ENCODE measurements at regions not wholly inside any gene's neighbourhood (a gene's known extent, or its start where the extent isn't known, plus 50 kb on each side); places are given as distances from the start of the nearest gene placed in this dataset.

GRCh38 chr12:63208956-63209355 lies 58.0 kb upstream of the AVPR1A start:
- in situ Hi-C loops (cut with HindIII; ENCODE audit: extremely low pct_ligation_motif_present, low pct_unique_long_range_greater_than_20kb): no loop called here
- BruUV-seq (replicated peaks): no TSS peak

DNA sequence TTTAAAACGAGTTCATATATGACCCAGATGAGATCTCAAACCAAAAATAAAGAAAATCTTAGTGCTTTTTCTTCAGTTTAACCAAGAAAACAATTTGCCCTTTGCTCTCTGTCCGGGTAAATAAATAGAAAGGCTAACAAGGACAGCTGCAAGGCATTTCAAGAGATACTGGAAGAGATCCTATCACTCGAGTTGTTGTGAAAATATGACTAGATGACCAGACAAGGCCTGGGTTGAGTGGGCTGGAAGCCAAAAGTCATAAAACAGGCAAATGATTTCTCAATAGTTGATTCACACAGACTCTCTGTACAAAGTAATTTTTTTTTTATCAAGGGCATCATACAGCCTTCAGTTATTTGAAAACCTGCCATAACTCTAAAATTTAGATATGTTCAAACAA lies 55.9 kb upstream of the AVPR1A start:
- Histone ChIP-seq H3K36me3 (replicated peaks in 1 of 2; ENCODE audit: control insufficient read depth in 1 of 2, insufficient read depth in 2 of 2, low read length in 2 of 2) (no peaks in the 10 kb centered on the region), H3K27me3 (ENCODE audit: control insufficient read depth in 1 of 2, insufficient read depth in 2 of 2, low read length in 2 of 2) (no peaks in the 10 kb centered on the region), H3K4me2 (ENCODE audit: low read depth, low read length) (no peak overlapping the region), H3K9me3 (ENCODE audit: low read length) (no peaks in the 10 kb centered on the region), H3K27ac (ENCODE audit: extremely low read length, insufficient read depth, low read length) (no peak overlapping the region), H3K4me3 (replicated peaks in 1 of 3; ENCODE audit: insufficient read depth in 1 of 3, low read depth in 2 of 3, low read length in 3 of 3) (no peak overlapping the region), H3K9ac (ENCODE audit: insufficient read depth, low read depth, low read length) (no peak overlapping the region), H4K20me1 (ENCODE audit: insufficient read depth, low read length) (no peaks in the 10 kb centered on the region), H2AFZ (ENCODE audit: low read length) (no peak overlapping the region), H3K4me1 (ENCODE audit: insufficient read depth, low read length) (no peaks in the 10 kb centered on the region), H3K79me2 (ENCODE audit: insufficient read depth, low read length) (no peaks in the 10 kb centered on the region)
- ATAC-seq (no peak), DNase-seq (ENCODE audit: low spot score) (no peak), FAIRE-seq (no peak)
- BruUV-seq (replicated peaks): no TSS peak
- ChIA-PET POLR2A (no interaction called here), CTCF (ENCODE audit: low intra/inter-chr PET ratio, low total read pairs) (no interaction called here)
- intact Hi-C loops (cut with micrococcal nuclease; ENCODE audit: unreplicated experiment): no loop called here
- WGBS (ENCODE audit: low lambda C conversion rate): 0% methylated on average over 3 of the region's 3 CpGs
- in situ Hi-C loops (cut with HindIII; ENCODE audit: extremely low pct_ligation_motif_present, low pct_unique_long_range_greater_than_20kb): no loop called here
- TF ChIP-seq, protein P1, sequence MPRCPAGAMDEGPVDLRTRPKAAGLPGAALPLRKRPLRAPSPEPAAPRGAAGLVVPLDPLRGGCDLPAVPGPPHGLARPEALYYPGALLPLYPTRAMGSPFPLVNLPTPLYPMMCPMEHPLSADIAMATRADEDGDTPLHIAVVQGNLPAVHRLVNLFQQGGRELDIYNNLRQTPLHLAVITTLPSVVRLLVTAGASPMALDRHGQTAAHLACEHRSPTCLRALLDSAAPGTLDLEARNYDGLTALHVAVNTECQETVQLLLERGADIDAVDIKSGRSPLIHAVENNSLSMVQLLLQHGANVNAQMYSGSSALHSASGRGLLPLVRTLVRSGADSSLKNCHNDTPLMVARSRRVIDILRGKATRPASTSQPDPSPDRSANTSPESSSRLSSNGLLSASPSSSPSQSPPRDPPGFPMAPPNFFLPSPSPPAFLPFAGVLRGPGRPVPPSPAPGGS (CRISPR knock-in tag; IDR thresholded peaks at IDR 0.05): no peak
- TF ChIP-seq ISX (CRISPR knock-in tag; conservative IDR thresholded peaks at IDR 0.05) (no peak), ONECUT2 (CRISPR knock-in tag; IDR thresholded peaks at IDR 0.05) (no peak), XBP1 (CRISPR knock-in tag; IDR thresholded peaks at IDR 0.05) (no peak), ZC3H4 (CRISPR knock-in tag; IDR thresholded peaks at IDR 0.05; ENCODE audit: borderline replicate concordance) (no peak), ZNF577 (CRISPR knock-in tag; IDR thresholded peaks at IDR 0.05; ENCODE audit: borderline replicate concordance, low read depth) (no peak), ZNF660 (CRISPR knock-in tag; IDR thresholded peaks at IDR 0.05; ENCODE audit: borderline replicate concordance, low read depth) (no peak), CAMTA2 (CRISPR knock-in tag; IDR thresholded peaks at IDR 0.05; ENCODE audit: borderline replicate concordance) (no peak)
- TF ChIP-seq, protein P2, sequence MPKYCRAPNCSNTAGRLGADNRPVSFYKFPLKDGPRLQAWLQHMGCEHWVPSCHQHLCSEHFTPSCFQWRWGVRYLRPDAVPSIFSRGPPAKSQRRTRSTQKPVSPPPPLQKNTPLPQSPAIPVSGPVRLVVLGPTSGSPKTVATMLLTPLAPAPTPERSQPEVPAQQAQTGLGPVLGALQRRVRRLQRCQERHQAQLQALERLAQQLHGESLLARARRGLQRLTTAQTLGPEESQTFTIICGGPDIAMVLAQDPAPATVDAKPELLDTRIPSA (CRISPR knock-in tag; IDR thresholded peaks at IDR 0.05; ENCODE audit: borderline replicate concordance): no peak
- TF ChIP-seq, protein P3, sequence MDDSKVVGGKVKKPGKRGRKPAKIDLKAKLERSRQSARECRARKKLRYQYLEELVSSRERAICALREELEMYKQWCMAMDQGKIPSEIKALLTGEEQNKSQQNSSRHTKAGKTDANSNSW (CRISPR knock-in tag; IDR thresholded peaks at IDR 0.05; ENCODE audit: borderline replicate concordance): no peak

More at GRCh38 chr12:63208956-63209355, 58.0 kb upstream of the AVPR1A start:
- Histone ChIP-seq H3K4me1 (ENCODE audit: insufficient read depth, low read length) (no peaks in the 10 kb centered on the region), H4K20me1 (ENCODE audit: insufficient read depth, low read length) (no peaks in the 10 kb centered on the region), H3K9me3 (ENCODE audit: low read length) (no peaks in the 10 kb centered on the region), H3K27me3 (ENCODE audit: control insufficient read depth in 1 of 2, insufficient read depth in 2 of 2, low read length in 2 of 2) (no peaks in the 10 kb centered on the region), H3K36me3 (replicated peaks in 1 of 2; ENCODE audit: control insufficient read depth in 1 of 2, insufficient read depth in 2 of 2, low read length in 2 of 2) (no peaks in the 10 kb centered on the region), H3K4me2 (ENCODE audit: low read depth, low read length) (no peak overlapping the region), H3K9ac (ENCODE audit: insufficient read depth, low read depth, low read length) (no peak overlapping the region), H3K79me2 (ENCODE audit: insufficient read depth, low read length) (no peaks in the 10 kb centered on the region), H2AFZ (ENCODE audit: low read length) (no peak overlapping the region), H3K4me3 (replicated peaks in 1 of 3; ENCODE audit: insufficient read depth in 1 of 3, low read depth in 2 of 3, low read length in 3 of 3) (no peak overlapping the region), H3K27ac (ENCODE audit: extremely low read length, insufficient read depth, low read length) (no peak overlapping the region)
- no peak for TF ChIP-seq ZNF20 (CRISPR knock-in tag; IDR thresholded peaks at IDR 0.05)
- no peak for TF ChIP-seq ELF3 (CRISPR knock-in tag; IDR thresholded peaks at IDR 0.05)
- TF ChIP-seq FOXK2 (IDR thresholded peaks at IDR 0.05): no peak
- no peak for TF ChIP-seq TAF15 (IDR thresholded peaks at IDR 0.05; ENCODE audit: low read depth, low read length, poor library complexity, severe bottlenecking)
- no peak for TF ChIP-seq ZNF10 (CRISPR knock-in tag; IDR thresholded peaks at IDR 0.05; ENCODE audit: borderline replicate concordance, low read depth)
- TF ChIP-seq ZBTB42 (CRISPR knock-in tag; IDR thresholded peaks at IDR 0.05): no peak
- TF ChIP-seq ZNF354B (CRISPR knock-in tag; IDR thresholded peaks at IDR 0.05): no peak
- no peak for TF ChIP-seq KLF16 (CRISPR knock-in tag; IDR thresholded peaks at IDR 0.05)
- no peak for TF ChIP-seq NCOA1 (CRISPR knock-in tag; IDR thresholded peaks at IDR 0.05)
- TF ChIP-seq ZNF790 (CRISPR knock-in tag; IDR thresholded peaks at IDR 0.05; ENCODE audit: borderline replicate concordance): no peak
- intact Hi-C loops (cut with micrococcal nuclease; ENCODE audit: unreplicated experiment): no loop called here
- FAIRE-seq (no peak), ATAC-seq (no peak), DNase-seq (ENCODE audit: low spot score) (no peak)
- CTCF ChIA-PET (ENCODE audit: low intra/inter-chr PET ratio, low total read pairs): no interaction called here
- POLR2A ChIA-PET: no interaction called here

All from HepG2 (cell line).